Nephron (organoid): ENCODE measurements at regions not wholly inside any gene's neighbourhood (a gene's known extent, or its start where the extent isn't known, plus 50 kb on each side); places are given as distances from the start of the nearest gene placed in this dataset.

Source experiments
- H3K27ac Mint-ChIP-seq, 3 experiments: 2 replicates each; pipeline ENCODE4 v1.8.0; 2020; ENCODE audit warnings: mixed read lengths in 3 of 3, mild to moderate bottlenecking in 2 of 3, moderate library complexity in 1 of 3
- H3K27me3 Mint-ChIP-seq: 2 replicates; pipeline ENCODE4 v1.8.0; 2021; ENCODE audit warnings: low read depth, mild to moderate bottlenecking, moderate library complexity, mixed read lengths
- H3K36me3 Mint-ChIP-seq: 2 replicates; pipeline ENCODE4 v1.8.0; 2020; ENCODE audit warnings: low read depth, mixed read lengths
- H3K4me1 Mint-ChIP-seq: 2 replicates; pipeline ENCODE4 v1.8.0; 2020; ENCODE audit warnings: mixed read lengths
- H3K4me3 Mint-ChIP-seq, 3 experiments: 2 replicates each; pipeline ENCODE4 v1.8.0; 2020; ENCODE audit warnings: mild to moderate bottlenecking in 3 of 3, mixed read lengths in 3 of 3, moderate library complexity in 2 of 3
- H3K9me3 Mint-ChIP-seq: 2 replicates; pipeline ENCODE4 v1.8.0; 2020; ENCODE audit warnings: mixed read lengths
- TF ChIP-seq, protein P1 (sequence below), 3 experiments: fragments of 200-600 bp; sonication (generic); IDR thresholded peaks; one replicate each; pipeline ENCODE4 v1.5.0; 2021; ENCODE audit warnings: antibody characterized with exemption in 3 of 3; ENCODE audit not compliant: unreplicated experiment in 3 of 3

- H3K36me3 Mint-ChIP-seq = peaks cover 4% of the 10 kb centered on the region
- no peak overlapping the region for H3K27ac Mint-ChIP-seq
- peaks cover 26% of the 10 kb centered on the region for H3K9me3 Mint-ChIP-seq
- no peaks in the 10 kb centered on the region for H3K27me3 Mint-ChIP-seq
- H3K4me1 Mint-ChIP-seq = peaks cover 34% of the 10 kb centered on the region
- TF ChIP-seq, protein P1, sequence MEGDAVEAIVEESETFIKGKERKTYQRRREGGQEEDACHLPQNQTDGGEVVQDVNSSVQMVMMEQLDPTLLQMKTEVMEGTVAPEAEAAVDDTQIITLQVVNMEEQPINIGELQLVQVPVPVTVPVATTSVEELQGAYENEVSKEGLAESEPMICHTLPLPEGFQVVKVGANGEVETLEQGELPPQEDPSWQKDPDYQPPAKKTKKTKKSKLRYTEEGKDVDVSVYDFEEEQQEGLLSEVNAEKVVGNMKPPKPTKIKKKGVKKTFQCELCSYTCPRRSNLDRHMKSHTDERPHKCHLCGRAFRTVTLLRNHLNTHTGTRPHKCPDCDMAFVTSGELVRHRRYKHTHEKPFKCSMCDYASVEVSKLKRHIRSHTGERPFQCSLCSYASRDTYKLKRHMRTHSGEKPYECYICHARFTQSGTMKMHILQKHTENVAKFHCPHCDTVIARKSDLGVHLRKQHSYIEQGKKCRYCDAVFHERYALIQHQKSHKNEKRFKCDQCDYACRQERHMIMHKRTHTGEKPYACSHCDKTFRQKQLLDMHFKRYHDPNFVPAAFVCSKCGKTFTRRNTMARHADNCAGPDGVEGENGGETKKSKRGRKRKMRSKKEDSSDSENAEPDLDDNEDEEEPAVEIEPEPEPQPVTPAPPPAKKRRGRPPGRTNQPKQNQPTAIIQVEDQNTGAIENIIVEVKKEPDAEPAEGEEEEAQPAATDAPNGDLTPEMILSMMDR (IDR thresholded peaks at IDR 0.05; ENCODE audit: unreplicated experiment in 3 of 3) = no peak
- H3K4me3 Mint-ChIP-seq = no peak overlapping the region
These were observed 398.4 kb upstream of the AZI2 start for GRCh38 chr3:28746990-28747389.

- peaks cover 40% of the 10 kb centered on the region for H3K9me3 Mint-ChIP-seq
- TF ChIP-seq, protein P1 (IDR thresholded peaks at IDR 0.05; ENCODE audit: unreplicated experiment in 3 of 3) = no peak
- no peaks in the 10 kb centered on the region for H3K4me1 Mint-ChIP-seq
These were observed 403.2 kb upstream of the AZI2 start for GRCh38 chr3:28751864-28752263.

GRCh38 chr3:28752290-28752689 is 403.7 kb upstream of the AZI2 start:
- peaks cover 4% of the 10 kb centered on the region for H3K36me3 Mint-ChIP-seq
- TF ChIP-seq, protein P1 (IDR thresholded peaks at IDR 0.05; ENCODE audit: unreplicated experiment in 3 of 3) = no peak
- no peaks in the 10 kb centered on the region for H3K4me1 Mint-ChIP-seq
- H3K27ac Mint-ChIP-seq = no peak overlapping the region
- H3K9me3 Mint-ChIP-seq = peaks cover 40% of the 10 kb centered on the region
- H3K4me3 Mint-ChIP-seq = no peak overlapping the region
- peaks cover 3% of the 10 kb centered on the region for H3K27me3 Mint-ChIP-seq

More at GRCh38 chr3:28751864-28752263, 403.2 kb upstream of the AZI2 start:
- H3K27me3 Mint-ChIP-seq = peaks cover 3% of the 10 kb centered on the region
- H3K4me3 Mint-ChIP-seq = no peak overlapping the region
- no peak overlapping the region for H3K27ac Mint-ChIP-seq
- peaks cover 4% of the 10 kb centered on the region for H3K36me3 Mint-ChIP-seq

DNA sequence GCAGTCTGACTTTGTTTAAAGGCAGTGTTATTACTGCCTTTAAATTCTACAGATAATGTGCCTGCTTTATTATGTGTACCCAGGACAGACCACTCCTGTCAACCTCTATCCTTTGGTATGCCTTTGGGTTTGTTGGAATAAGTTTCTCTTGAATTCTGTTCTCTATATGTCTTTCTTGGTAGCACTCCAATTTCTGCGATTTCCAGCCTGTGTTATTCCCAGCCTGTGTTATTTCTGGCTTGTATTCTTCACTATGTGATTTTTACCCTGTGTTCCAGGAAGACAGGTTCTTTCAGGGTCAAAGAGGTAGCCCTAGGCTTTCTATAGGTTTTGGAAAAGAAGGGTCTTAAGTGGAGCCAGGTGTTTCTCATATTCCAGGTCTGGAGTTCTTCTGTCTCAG is 407.4 kb upstream of the AZI2 start:
- Mint-ChIP-seq H3K27ac (peak overlapping the region in 1 of 3 experiments; percentile 33), H3K27me3 (peaks cover 3% of the 10 kb centered on the region), H3K36me3 (no peaks in the 10 kb centered on the region), H3K9me3 (peaks cover 23% of the 10 kb centered on the region), H3K4me1 (no peaks in the 10 kb centered on the region), H3K4me3 (no peak overlapping the region)
- TF ChIP-seq, protein P1 (IDR thresholded peaks at IDR 0.05; ENCODE audit: unreplicated experiment in 3 of 3) = no peak

DNA sequence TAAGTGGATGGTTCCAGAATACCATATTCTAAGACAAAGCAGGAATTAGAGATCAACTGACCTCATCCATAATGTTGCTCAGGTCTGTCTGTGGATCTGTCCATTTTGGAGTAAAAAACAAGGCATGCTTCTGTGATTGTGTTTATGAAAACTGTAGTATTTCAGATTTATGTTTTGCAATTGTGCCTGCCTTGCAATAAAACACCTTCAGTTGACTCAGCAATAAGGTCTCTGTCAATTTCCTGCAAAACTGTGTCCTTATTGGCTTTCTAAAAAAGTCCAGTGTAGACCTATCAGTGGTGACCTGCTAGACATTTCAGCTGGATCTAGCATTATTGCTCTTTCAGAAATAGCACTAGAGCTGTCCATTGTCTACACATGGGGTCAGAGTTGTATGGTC is 409.5 kb upstream of the AZI2 start:
- Mint-ChIP-seq H3K27me3 (peaks cover 3% of the 10 kb centered on the region), H3K4me3 (no peak overlapping the region), H3K27ac (no peak overlapping the region), H3K4me1 (no peaks in the 10 kb centered on the region), H3K36me3 (no peaks in the 10 kb centered on the region), H3K9me3 (peaks cover 3% of the 10 kb centered on the region)
- TF ChIP-seq, protein P1 (IDR thresholded peaks at IDR 0.05; ENCODE audit: unreplicated experiment in 3 of 3) = no peak

- peaks cover 3% of the 10 kb centered on the region for H3K27me3 Mint-ChIP-seq
- no peak overlapping the region for H3K4me3 Mint-ChIP-seq
- H3K4me1 Mint-ChIP-seq = peaks cover 9% of the 10 kb centered on the region
- H3K36me3 Mint-ChIP-seq = no peaks in the 10 kb centered on the region
- H3K27ac Mint-ChIP-seq = no peak overlapping the region
- TF ChIP-seq, protein P1 (IDR thresholded peaks at IDR 0.05; ENCODE audit: unreplicated experiment in 3 of 3) = no peak
- no peaks in the 10 kb centered on the region for H3K9me3 Mint-ChIP-seq
These were observed 412.8 kb upstream of the AZI2 start for GRCh38 chr3:28761375-28761774.
